Stimulated activated CD8-positive, alpha-beta memory T cell treated with anti-CD3 and anti-CD28 coated beads, Interleukin-4, amount 100 ng/mL, for 1 hour (primary cell): ENCODE measurements at regions not wholly inside any gene's neighbourhood (a gene's known extent, or its start where the extent isn't known, plus 50 kb on each side); places are given as distances from the start of the nearest gene placed in this dataset.

Source experiments
- DNase-seq, 2 donors: peaks; one replicate each; pipeline ENCODE4 v3.0.0-alpha.2; 2020; ENCODE audit warnings: low read depth in 2 of 2, low spot score in 1 of 2

GRCh38 chr6:166050559-166050958 is 117.1 kb downstream of the TBXT start:
- no peak for DNase-seq

- DNase-seq, result no peak
Measured at GRCh38 chr6:166046982-166047381, 120.7 kb downstream of the TBXT start.

- no peak for DNase-seq
Measured at GRCh38 chr6:166046226-166046625, 121.4 kb downstream of the TBXT start.

GRCh38 chr6:166045860-166046200 is 121.8 kb downstream of the TBXT start:
- DNase-seq, result no peak

- DNase-seq, result no peak
Measured at GRCh38 chr6:166045173-166045859, 122.3 kb downstream of the TBXT start.

GRCh38 chr6:166041277-166041676 is 126.4 kb downstream of the TBXT start:
- no peak for DNase-seq

GRCh38 chr6:166040292-166040691 is 127.4 kb downstream of the TBXT start:
- DNase-seq, result no peak

- no peak for DNase-seq
Measured at GRCh38 chr6:166036316-166037095, 131.1 kb downstream of the TBXT start.

GRCh38 chr6:166032366-166033200 is 135.1 kb downstream of the TBXT start:
- DNase-seq, result no peak

GRCh38 chr6:166031275-166031674 is 136.4 kb downstream of the TBXT start:
- DNase-seq, result no peak

GRCh38 chr6:166029506-166029905 is 138.1 kb downstream of the TBXT start:
- DNase-seq, result no peak

GRCh38 chr6:166027761-166028160 is 139.9 kb downstream of the TBXT start:
- no peak for DNase-seq

- no peak for DNase-seq
Measured at GRCh38 chr6:166026586-166027126, 141.0 kb downstream of the TBXT start.

- no peak for DNase-seq
Measured at GRCh38 chr6:166025149-166025898, 142.3 kb downstream of the TBXT start.

GRCh38 chr6:166024252-166024651 is 143.4 kb downstream of the TBXT start:
- no peak for DNase-seq

- DNase-seq, result no peak
Measured at GRCh38 chr6:166023273-166023989, 144.2 kb downstream of the TBXT start.

- no peak for DNase-seq
Measured at GRCh38 chr6:166021429-166021828, 146.2 kb downstream of the TBXT start.

- no peak for DNase-seq
Measured at GRCh38 chr6:166019214-166019613, 148.4 kb downstream of the TBXT start.

GRCh38 chr6:166017032-166017635 is 150.5 kb downstream of the TBXT start:
- DNase-seq, result no peak

GRCh38 chr6:166014966-166015365 is 152.7 kb downstream of the TBXT start:
- no peak for DNase-seq
